ENCODE measurements at regions not wholly inside any gene's neighbourhood (a gene's known extent, or its start where the extent isn't known, plus 50 kb on each side); places are given as distances from the start of the nearest gene placed in this dataset.

- Histone ChIP-seq H3K79me2 (ENCODE audit: control insufficient read depth, insufficient read depth, low read length) (no peaks in the 10 kb centered on the region), H3K9me3 (ENCODE audit: control insufficient read depth, insufficient read depth, low read depth, low read length) (no peaks in the 10 kb centered on the region), H3K9ac (ENCODE audit: insufficient read depth, low read length) (no peak overlapping the region), H3K4me2 (ENCODE audit: extremely low read depth, insufficient read depth, low read length) (no peak overlapping the region), H3K4me3 (replicated peaks in 1 of 4; ENCODE audit: control extremely low read depth in 1 of 4, insufficient read depth in 1 of 4, low read depth in 3 of 4, low read length in 4 of 4) (no peak overlapping the region), H3K4me1 (ENCODE audit: control insufficient read depth, extremely low read depth, insufficient read depth, low read length) (no peaks in the 10 kb centered on the region), H2AFZ (ENCODE audit: low read length) (no peak overlapping the region), H4K20me1 (ENCODE audit: control insufficient read depth, extremely low read depth, insufficient read depth, low read length) (no peaks in the 10 kb centered on the region), H3K27ac (ENCODE audit: insufficient read depth, low read length) (no peak overlapping the region), H3K27me3 (ENCODE audit: control insufficient read depth, insufficient read depth, low read length) (no peaks in the 10 kb centered on the region), H3K36me3 (ENCODE audit: control insufficient read depth, insufficient read depth, low read length) (no peaks in the 10 kb centered on the region)
- no peak for TF ChIP-seq EZH2 (IDR thresholded peaks at IDR 0.05; ENCODE audit: low read length, missing control alignments)
- TF ChIP-seq, protein P1, sequence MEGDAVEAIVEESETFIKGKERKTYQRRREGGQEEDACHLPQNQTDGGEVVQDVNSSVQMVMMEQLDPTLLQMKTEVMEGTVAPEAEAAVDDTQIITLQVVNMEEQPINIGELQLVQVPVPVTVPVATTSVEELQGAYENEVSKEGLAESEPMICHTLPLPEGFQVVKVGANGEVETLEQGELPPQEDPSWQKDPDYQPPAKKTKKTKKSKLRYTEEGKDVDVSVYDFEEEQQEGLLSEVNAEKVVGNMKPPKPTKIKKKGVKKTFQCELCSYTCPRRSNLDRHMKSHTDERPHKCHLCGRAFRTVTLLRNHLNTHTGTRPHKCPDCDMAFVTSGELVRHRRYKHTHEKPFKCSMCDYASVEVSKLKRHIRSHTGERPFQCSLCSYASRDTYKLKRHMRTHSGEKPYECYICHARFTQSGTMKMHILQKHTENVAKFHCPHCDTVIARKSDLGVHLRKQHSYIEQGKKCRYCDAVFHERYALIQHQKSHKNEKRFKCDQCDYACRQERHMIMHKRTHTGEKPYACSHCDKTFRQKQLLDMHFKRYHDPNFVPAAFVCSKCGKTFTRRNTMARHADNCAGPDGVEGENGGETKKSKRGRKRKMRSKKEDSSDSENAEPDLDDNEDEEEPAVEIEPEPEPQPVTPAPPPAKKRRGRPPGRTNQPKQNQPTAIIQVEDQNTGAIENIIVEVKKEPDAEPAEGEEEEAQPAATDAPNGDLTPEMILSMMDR (conservative IDR thresholded peaks at IDR 0.05 in 1 of 2, IDR thresholded peaks at IDR 0.05 in 1 of 2; ENCODE audit: low read depth in 1 of 2, low read length in 2 of 2): no peak
- DNase-seq (ENCODE audit: low read depth in 2 of 2): no peak
Measured at GRCh38 chr18:51754566-51754965, 557.1 kb upstream of the MEX3C start.

DNA sequence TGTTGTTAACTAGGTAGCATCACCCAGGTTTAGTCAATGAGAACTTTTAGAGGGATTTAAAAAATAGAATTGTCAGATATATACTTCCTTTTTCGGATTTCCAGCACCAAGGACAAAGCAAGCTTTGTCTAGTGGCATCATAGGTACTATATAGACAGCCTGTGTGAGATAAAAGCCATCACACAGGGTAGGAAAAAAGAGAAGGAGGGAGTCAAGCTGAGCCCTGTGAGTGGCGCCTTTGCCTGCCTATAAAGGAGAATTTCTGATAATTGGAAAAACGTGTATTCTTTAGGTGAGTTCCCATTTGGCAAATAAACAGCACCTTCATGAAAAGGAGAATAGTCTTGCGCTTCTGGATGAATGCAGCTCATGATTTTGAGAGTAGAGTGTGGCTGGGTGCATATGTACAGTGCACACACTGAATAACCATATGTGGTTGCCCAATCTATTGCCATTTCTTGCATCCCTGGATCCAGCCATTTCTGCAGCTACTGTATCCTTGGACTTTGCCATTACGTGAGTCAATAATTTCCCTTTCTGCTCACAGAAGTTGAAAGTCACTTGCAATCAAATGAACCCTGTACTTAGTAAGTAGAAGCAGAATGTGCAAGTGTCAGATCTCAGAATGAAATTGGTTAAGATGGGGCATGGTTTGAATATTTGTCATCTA is 559.9 kb upstream of the MEX3C start:
- Histone ChIP-seq H3K27ac (ENCODE audit: insufficient read depth, low read length) (no peak overlapping the region), H3K9ac (ENCODE audit: insufficient read depth, low read length) (no peak overlapping the region), H3K4me3 (replicated peaks in 1 of 4; ENCODE audit: control extremely low read depth in 1 of 4, insufficient read depth in 1 of 4, low read depth in 3 of 4, low read length in 4 of 4) (no peak overlapping the region), H3K27me3 (ENCODE audit: control insufficient read depth, insufficient read depth, low read length) (no peaks in the 10 kb centered on the region), H2AFZ (ENCODE audit: low read length) (no peak overlapping the region), H4K20me1 (ENCODE audit: control insufficient read depth, extremely low read depth, insufficient read depth, low read length) (no peaks in the 10 kb centered on the region), H3K4me2 (ENCODE audit: extremely low read depth, insufficient read depth, low read length) (no peak overlapping the region), H3K79me2 (ENCODE audit: control insufficient read depth, insufficient read depth, low read length) (no peaks in the 10 kb centered on the region), H3K9me3 (ENCODE audit: control insufficient read depth, insufficient read depth, low read depth, low read length) (no peaks in the 10 kb centered on the region), H3K36me3 (ENCODE audit: control insufficient read depth, insufficient read depth, low read length) (no peaks in the 10 kb centered on the region), H3K4me1 (ENCODE audit: control insufficient read depth, extremely low read depth, insufficient read depth, low read length) (no peaks in the 10 kb centered on the region)
- TF ChIP-seq EZH2 (IDR thresholded peaks at IDR 0.05; ENCODE audit: low read length, missing control alignments): no peak
- TF ChIP-seq, protein P1 (conservative IDR thresholded peaks at IDR 0.05 in 1 of 2, IDR thresholded peaks at IDR 0.05 in 1 of 2; ENCODE audit: low read depth in 1 of 2, low read length in 2 of 2): no peak
- DNase-seq (ENCODE audit: low read depth in 2 of 2): no peak

GRCh38 chr18:51762373-51762772 is 564.9 kb upstream of the MEX3C start:
- H3K27me3 ChIP-seq (ENCODE audit: control insufficient read depth, insufficient read depth, low read length): no peaks in the 10 kb centered on the region
- TF ChIP-seq EZH2 (IDR thresholded peaks at IDR 0.05; ENCODE audit: low read length, missing control alignments): no peak
- TF ChIP-seq, protein P1 (conservative IDR thresholded peaks at IDR 0.05 in 1 of 2, IDR thresholded peaks at IDR 0.05 in 1 of 2; ENCODE audit: low read depth in 1 of 2, low read length in 2 of 2): no peak
- no peak overlapping the region for H3K9ac ChIP-seq (ENCODE audit: insufficient read depth, low read length)
- DNase-seq (ENCODE audit: low read depth in 2 of 2): no peak
- H3K79me2 ChIP-seq (ENCODE audit: control insufficient read depth, insufficient read depth, low read length): no peaks in the 10 kb centered on the region
- no peaks in the 10 kb centered on the region for H4K20me1 ChIP-seq (ENCODE audit: control insufficient read depth, extremely low read depth, insufficient read depth, low read length)
- no peak overlapping the region for H2AFZ ChIP-seq (ENCODE audit: low read length)
- H3K4me1 ChIP-seq (ENCODE audit: control insufficient read depth, extremely low read depth, insufficient read depth, low read length): no peaks in the 10 kb centered on the region
- H3K4me2 ChIP-seq (ENCODE audit: extremely low read depth, insufficient read depth, low read length): no peak overlapping the region
- H3K36me3 ChIP-seq (ENCODE audit: control insufficient read depth, insufficient read depth, low read length): no peaks in the 10 kb centered on the region
- no peak overlapping the region for H3K27ac ChIP-seq (ENCODE audit: insufficient read depth, low read length)
- no peaks in the 10 kb centered on the region for H3K9me3 ChIP-seq (ENCODE audit: control insufficient read depth, insufficient read depth, low read depth, low read length)
- no peak overlapping the region for H3K4me3 ChIP-seq (replicated peaks in 1 of 4; ENCODE audit: control extremely low read depth in 1 of 4, insufficient read depth in 1 of 4, low read depth in 3 of 4, low read length in 4 of 4)

Measured in fibroblast of lung (primary cell).